B cell (primary cell): ENCODE measurements at regions not wholly inside any gene's neighbourhood (a gene's known extent, or its start where the extent isn't known, plus 50 kb on each side); places are given as distances from the start of the nearest gene placed in this dataset.

ENCODE experiments used
- ATAC-seq: fragments of 200-7000 bp; cut with Tn5 transposase; one replicate; pipeline ENCODE4 v1.10.0; 2021; ENCODE audit warnings: low read depth, mild to moderate bottlenecking, moderate number of reproducible peaks, moderate library complexity
- CTCF ChIA-PET: fragments of 350-600 bp; sonication (Branson Sonifier 250); formaldehyde crosslinking; loops from one replicate; lab custom pipeline; 2021; ENCODE audit warnings: antibody characterized with exemption, inconsistent platforms; lab: Charles Lee
- POLR2A ChIA-PET: fragments of 350-600 bp; sonication (Branson Sonifier 250); formaldehyde crosslinking; loops from one replicate; lab custom pipeline; 2021; ENCODE audit warnings: antibody characterized with exemption; lab: Charles Lee
- DNase-seq: peaks from one replicate; pipeline ENCODE4 v3.0.0; 2013
- H2AFZ ChIP-seq: 2 replicates; pipeline ENCODE4 v1.6.1; 2012; ENCODE audit warnings: mild to moderate bottlenecking, low read depth, low read length; ENCODE audit not compliant: insufficient read depth, poor library complexity, severe bottlenecking
- H3K27ac ChIP-seq, 2 donors: 1 replicate in 1 of 2; 2 replicates in 1 of 2; pipeline ENCODE4 v1.5.1; 2012 to 2013; ENCODE audit warnings: low read length in 2 of 2, mild to moderate bottlenecking in 2 of 2, moderate library complexity in 1 of 2
- H3K27me3 ChIP-seq, 4 experiments: fragments of 200-600 bp in 1 of 4; sonication (generic) in 1 of 4; replicated peaks in 1 of 4; 1 replicate in 2 of 4; 2 replicates in 2 of 4; pipeline versions ENCODE4 v1.6.1 to v1.7.0; 2013 to 2016; ENCODE audit warnings: low read length in 3 of 4, mild to moderate bottlenecking in 2 of 4, mixed read lengths in 1 of 4, moderate library complexity in 1 of 4; ENCODE audit not compliant: insufficient read depth in 4 of 4, control insufficient read depth in 3 of 4; ENCODE audit errors: control extremely low read depth in 1 of 4
- H3K36me3 ChIP-seq, 2 experiments: replicated peaks in 1 of 2; 1 replicate in 1 of 2; 2 replicates in 1 of 2; pipeline versions ENCODE4 v1.6.1 to v1.7.1; 2013; ENCODE audit warnings: low read length in 1 of 2; ENCODE audit not compliant: insufficient read depth in 2 of 2, control insufficient read depth in 1 of 2; ENCODE audit errors: control extremely low read depth in 1 of 2, extremely low read depth in 1 of 2
- H3K4me1 ChIP-seq, 2 donors: fragments of 200-600 bp in 1 of 2; sonication (generic) in 1 of 2; 1 replicate in 1 of 2; 2 replicates in 1 of 2; pipeline versions ENCODE4 v1.5.1 to v1.6.1; 2013 to 2017; ENCODE audit warnings: low read length in 2 of 2; ENCODE audit not compliant: control insufficient read depth in 2 of 2, insufficient read depth in 2 of 2
- H3K4me2 ChIP-seq: replicated peaks from 2 replicates; pipeline ENCODE3; 2012; ENCODE audit warnings: mild to moderate bottlenecking, low read depth, low read length; ENCODE audit not compliant: poor library complexity, severe bottlenecking
- H3K4me3 ChIP-seq, 5 experiments: fragments of 200-600 bp in 1 of 5; sonication (generic) in 1 of 5; 1 replicate in 3 of 5; 2 replicates in 2 of 5; pipeline versions ENCODE4 v1.5.1 to v1.7.0; 2011 to 2016; ENCODE audit warnings: low read length in 4 of 5, mild to moderate bottlenecking in 4 of 5, low read depth in 2 of 5, control low read depth in 1 of 5, moderate library complexity in 1 of 5; ENCODE audit not compliant: insufficient read depth in 1 of 5; ENCODE audit errors: control extremely low read depth in 1 of 5, extremely low read depth in 1 of 5
- H3K79me2 ChIP-seq: fragments of 200-600 bp; sonication (generic); one replicate; pipeline ENCODE4 v1.6.0; 2016; ENCODE audit warnings: low read length; ENCODE audit not compliant: control insufficient read depth, insufficient read depth
- H3K9ac ChIP-seq: fragments of 200-600 bp; sonication (generic); 2 replicates; pipeline ENCODE4 v1.6.1; 2017; ENCODE audit warnings: mild to moderate bottlenecking, low read length, moderate library complexity
- H3K9me3 ChIP-seq, 3 donors: one replicate each; pipeline versions ENCODE4 v1.6.1 to v1.7.1; 2013; ENCODE audit warnings: low read length in 2 of 3; ENCODE audit not compliant: control insufficient read depth in 2 of 3, insufficient read depth in 1 of 3; ENCODE audit errors: control extremely low read depth in 1 of 3
- H4K20me1 ChIP-seq: 2 replicates; pipeline ENCODE4 v1.6.0; 2012; ENCODE audit warnings: mild to moderate bottlenecking, low read length; ENCODE audit not compliant: insufficient read depth, control insufficient read depth, poor library complexity, severe bottlenecking
- H3K27ac Mint-ChIP-seq: one replicate; pipeline ENCODE4 v1.8.0; 2021; ENCODE audit warnings: mixed read lengths
- H3K27me3 Mint-ChIP-seq: one replicate; pipeline ENCODE4 v1.8.0; 2021; ENCODE audit warnings: mixed read lengths
- H3K4me1 Mint-ChIP-seq: one replicate; pipeline ENCODE4 v1.8.0; 2021; ENCODE audit warnings: mixed read lengths
- H3K4me3 Mint-ChIP-seq: one replicate; pipeline ENCODE4 v1.8.0; 2021; ENCODE audit warnings: mixed read lengths
- H3K9me3 Mint-ChIP-seq: one replicate; pipeline ENCODE4 v1.8.0; 2022; ENCODE audit warnings: mixed read lengths; ENCODE audit not compliant: insufficient read depth
- CTCF ChIP-seq: fragments of 200-600 bp; IDR thresholded peaks from one replicate; pipeline ENCODE4 v1.8.0; 2022; ENCODE audit warnings: antibody characterized with exemption, mild to moderate bottlenecking
- EZH2 ChIP-seq: IDR thresholded peaks from 2 replicates; pipeline ENCODE4 v1.6.1; 2012; ENCODE audit warnings: borderline replicate concordance, low read depth, mild to moderate bottlenecking, moderate library complexity, low read length; ENCODE audit not compliant: insufficient read depth, poor library complexity, severe bottlenecking
- WGBS: methylation state at CpG from one replicate; pipeline ENCODE4 v1.1.5; 2013; ENCODE audit warnings: missing lambda C conversion rate; ENCODE audit not compliant: insufficient coverage; 5-methylcytosine and 5-hydroxymethylcytosine counted together
- intact Hi-C: fragments of 100-400 bp; cut with micrococcal nuclease; formaldehyde crosslinking; loops from one replicate; pipeline ENCODE4 v1.10.0; 2022

GRCh38 chrX:102784550-102784949 is 64.0 kb downstream of the GPRASP3 start:
- ChIA-PET POLR2A (no interaction called here), CTCF (no interaction called here)
- WGBS: 100% methylated on average over 3 of the region's 4 CpGs
- Histone ChIP-seq H3K4me2 (no peak overlapping the region), H3K9me3 (no peaks in the 10 kb centered on the region), H3K79me2 (peaks cover 5% of the 10 kb centered on the region), H4K20me1 (no peaks in the 10 kb centered on the region), H3K36me3 (no peaks in the 10 kb centered on the region), H3K4me1 (no peaks in the 10 kb centered on the region), H3K4me3 (no peak overlapping the region), H3K27me3 (no peaks in the 10 kb centered on the region), H3K27ac (no peak overlapping the region), H2AFZ (no peak overlapping the region), H3K9ac (no peak overlapping the region)
- H3K4me1 Mint-ChIP-seq: no peaks in the 10 kb centered on the region
- no peak for DNase-seq
- H3K4me3 Mint-ChIP-seq: no peak overlapping the region
- intact Hi-C loops: no loop called here
- no peaks in the 10 kb centered on the region for H3K27me3 Mint-ChIP-seq
- H3K9me3 Mint-ChIP-seq: no peaks in the 10 kb centered on the region
- TF ChIP-seq EZH2 (no peak), CTCF (no peak)
- H3K27ac Mint-ChIP-seq: no peak overlapping the region
- no peak for ATAC-seq

GRCh38 chrX:102787283-102787682 is 66.7 kb downstream of the GPRASP3 start:
- Histone ChIP-seq H3K79me2 (peaks cover 5% of the 10 kb centered on the region), H3K4me3 (no peak overlapping the region), H3K9me3 (no peaks in the 10 kb centered on the region), H3K36me3 (no peaks in the 10 kb centered on the region), H3K27me3 (no peaks in the 10 kb centered on the region), H4K20me1 (no peaks in the 10 kb centered on the region), H3K27ac (no peak overlapping the region), H2AFZ (no peak overlapping the region), H3K4me1 (no peaks in the 10 kb centered on the region), H3K4me2 (no peak overlapping the region), H3K9ac (no peak overlapping the region)
- TF ChIP-seq EZH2 (no peak), CTCF (no peak)
- intact Hi-C loops: no loop called here
- H3K9me3 Mint-ChIP-seq: no peaks in the 10 kb centered on the region
- WGBS: 80% methylated on average over 1 of the region's 1 CpG
- no peaks in the 10 kb centered on the region for H3K27me3 Mint-ChIP-seq
- CTCF ChIA-PET: interaction anchor here (0.5 kb wide), 1 partner anchor 14 kb away, joined by 3 read pairs; no protein-coding TSS in a partner anchor
- no peak overlapping the region for H3K4me3 Mint-ChIP-seq
- no peaks in the 10 kb centered on the region for H3K4me1 Mint-ChIP-seq
- POLR2A ChIA-PET: no interaction called here
- DNase-seq (no peak), ATAC-seq (no peak)
- H3K27ac Mint-ChIP-seq: no peak overlapping the region
